Body of pancreas (tissue), 4 donors: ENCODE measurements at regions not wholly inside any gene's neighbourhood (a gene's known extent, or its start where the extent isn't known, plus 50 kb on each side); places are given as distances from the start of the nearest gene placed in this dataset.

Experiments
- POLR2A ChIP-seq, 3 donors: fragments of 450-650 bp; IDR thresholded peaks; one replicate each; pipeline ENCODE4 v1.6.1; 2016; ENCODE audit warnings: antibody characterized with exemption in 3 of 3, mild to moderate bottlenecking in 2 of 3
- TF ChIP-seq, protein P1 (sequence below), 7 experiments: fragments of 450-650 bp in 4 of 7; fragments of 200-600 bp in 3 of 7; sonication (generic) in 3 of 7; IDR thresholded peaks; one replicate each; pipeline ENCODE4 v1.5.1; 2016 to 2019; ENCODE audit warnings: antibody characterized with exemption in 7 of 7

DNA sequence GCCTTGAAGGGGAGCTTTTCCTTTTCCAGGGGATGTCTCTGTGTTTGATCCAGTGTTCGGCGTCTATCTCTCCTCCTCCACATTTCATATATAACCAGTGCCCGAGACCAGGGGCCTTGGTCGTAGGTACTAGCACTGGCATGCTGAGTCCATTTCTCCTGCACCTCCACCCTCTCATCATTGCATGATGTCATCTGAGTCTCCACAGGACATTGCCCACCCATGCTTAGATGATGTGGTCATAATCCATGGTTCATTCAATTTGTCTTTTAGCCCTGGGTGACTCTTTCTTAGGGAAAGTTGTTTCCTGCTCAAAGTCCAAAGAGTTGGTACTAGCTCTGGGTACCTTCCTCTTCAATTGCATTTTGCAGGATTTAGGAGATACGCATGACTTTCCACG lies 328.1 kb downstream of the BCL11B start:
- TF ChIP-seq, protein P1, sequence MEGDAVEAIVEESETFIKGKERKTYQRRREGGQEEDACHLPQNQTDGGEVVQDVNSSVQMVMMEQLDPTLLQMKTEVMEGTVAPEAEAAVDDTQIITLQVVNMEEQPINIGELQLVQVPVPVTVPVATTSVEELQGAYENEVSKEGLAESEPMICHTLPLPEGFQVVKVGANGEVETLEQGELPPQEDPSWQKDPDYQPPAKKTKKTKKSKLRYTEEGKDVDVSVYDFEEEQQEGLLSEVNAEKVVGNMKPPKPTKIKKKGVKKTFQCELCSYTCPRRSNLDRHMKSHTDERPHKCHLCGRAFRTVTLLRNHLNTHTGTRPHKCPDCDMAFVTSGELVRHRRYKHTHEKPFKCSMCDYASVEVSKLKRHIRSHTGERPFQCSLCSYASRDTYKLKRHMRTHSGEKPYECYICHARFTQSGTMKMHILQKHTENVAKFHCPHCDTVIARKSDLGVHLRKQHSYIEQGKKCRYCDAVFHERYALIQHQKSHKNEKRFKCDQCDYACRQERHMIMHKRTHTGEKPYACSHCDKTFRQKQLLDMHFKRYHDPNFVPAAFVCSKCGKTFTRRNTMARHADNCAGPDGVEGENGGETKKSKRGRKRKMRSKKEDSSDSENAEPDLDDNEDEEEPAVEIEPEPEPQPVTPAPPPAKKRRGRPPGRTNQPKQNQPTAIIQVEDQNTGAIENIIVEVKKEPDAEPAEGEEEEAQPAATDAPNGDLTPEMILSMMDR (IDR thresholded peaks at IDR 0.05), result no peak
- TF ChIP-seq POLR2A (IDR thresholded peaks at IDR 0.05), result no peak
